CD14-positive monocyte (primary cell): ENCODE measurements at regions not wholly inside any gene's neighbourhood (a gene's known extent, or its start where the extent isn't known, plus 50 kb on each side); places are given as distances from the start of the nearest gene placed in this dataset.

ENCODE experiments used
- DNase-seq, 3 donors: peaks; one replicate each; pipeline ENCODE4 v3.0.0-alpha.2; 2011 to 2022
- H2AFZ ChIP-seq: 2 replicates; pipeline ENCODE4 v1.6.0; 2012; ENCODE audit warnings: mild to moderate bottlenecking, low read depth, low read length, inconsistent platforms; ENCODE audit not compliant: insufficient read depth, poor library complexity, severe bottlenecking
- H3K27ac ChIP-seq, 2 donors: 1 replicate in 1 of 2; 2 replicates in 1 of 2; pipeline ENCODE4 v1.5.1; 2012 to 2013; ENCODE audit warnings: low read length in 2 of 2, control low read depth in 1 of 2, inconsistent platforms in 1 of 2, low read depth in 1 of 2, mild to moderate bottlenecking in 1 of 2
- H3K27me3 ChIP-seq, 2 donors: one replicate each; pipeline versions ENCODE4 v1.6.0 to v1.6.1; 2011 to 2013; ENCODE audit warnings: low read length in 2 of 2; ENCODE audit not compliant: control insufficient read depth in 2 of 2, insufficient read depth in 2 of 2
- H3K36me3 ChIP-seq, 2 donors: replicated peaks in 1 of 2; 1 replicate in 1 of 2; 2 replicates in 1 of 2; pipeline versions ENCODE4 v1.5.1 to v1.6.1; 2012 to 2013; ENCODE audit warnings: low read length in 2 of 2, control low read depth in 1 of 2, inconsistent platforms in 1 of 2, mild to moderate bottlenecking in 1 of 2; ENCODE audit not compliant: insufficient read depth in 2 of 2, control insufficient read depth in 1 of 2
- H3K4me1 ChIP-seq, 2 donors: 1 replicate in 1 of 2; 2 replicates in 1 of 2; pipeline versions ENCODE4 v1.5.1 to v1.6.1; 2012 to 2013; ENCODE audit warnings: low read length in 2 of 2, control low read depth in 1 of 2, inconsistent platforms in 1 of 2, mild to moderate bottlenecking in 1 of 2, moderate library complexity in 1 of 2; ENCODE audit not compliant: insufficient read depth in 2 of 2, control insufficient read depth in 1 of 2
- H3K4me2 ChIP-seq: replicated peaks from 2 replicates; pipeline ENCODE3; 2012; ENCODE audit warnings: low read length, moderate library complexity, mild to moderate bottlenecking; ENCODE audit not compliant: poor library complexity, severe bottlenecking; ENCODE audit errors: extremely low read depth
- H3K4me3 ChIP-seq, 3 experiments: fragments of 200-600 bp in 1 of 3; sonication (generic) in 1 of 3; replicated peaks in 1 of 3; 1 replicate in 2 of 3; 2 replicates in 1 of 3; pipeline ENCODE4 v1.5.1; 2011 to 2013; ENCODE audit warnings: low read length in 3 of 3, mild to moderate bottlenecking in 3 of 3, control low read depth in 2 of 3, low read depth in 2 of 3, inconsistent platforms in 1 of 3, moderate library complexity in 1 of 3
- H3K79me2 ChIP-seq: 2 replicates; pipeline ENCODE4 v1.6.0; 2012; ENCODE audit warnings: mild to moderate bottlenecking, control low read depth, inconsistent platforms, low read length, moderate library complexity; ENCODE audit not compliant: insufficient read depth
- H3K9ac ChIP-seq: 2 replicates; pipeline ENCODE4 v1.6.0; 2017; ENCODE audit warnings: low read length, mild to moderate bottlenecking; ENCODE audit not compliant: insufficient read depth, poor library complexity, severe bottlenecking
- H3K9me3 ChIP-seq, 2 donors: replicated peaks in 1 of 2; 1 replicate in 1 of 2; 2 replicates in 1 of 2; pipeline versions ENCODE4 v1.5.1 to v1.6.1; 2012 to 2013; ENCODE audit warnings: low read length in 2 of 2, control low read depth in 1 of 2; ENCODE audit not compliant: control insufficient read depth in 1 of 2, insufficient read depth in 1 of 2
- H4K20me1 ChIP-seq: 2 replicates; pipeline ENCODE4 v1.6.0; 2012; ENCODE audit warnings: mild to moderate bottlenecking, low read length, control low read depth, moderate library complexity; ENCODE audit not compliant: insufficient read depth
- H3K27ac Mint-ChIP-seq, 7 donors: one replicate each; pipeline ENCODE4 v1.8.0; 2020; ENCODE audit warnings: mild to moderate bottlenecking in 7 of 7, mixed read lengths in 7 of 7, moderate library complexity in 6 of 7, inconsistent platforms in 2 of 7
- H3K27me3 Mint-ChIP-seq, 3 donors: one replicate each; pipeline ENCODE4 v1.8.0; 2021 to 2022; ENCODE audit warnings: low read depth in 3 of 3, mild to moderate bottlenecking in 3 of 3, mixed read lengths in 3 of 3, moderate library complexity in 3 of 3, inconsistent platforms in 1 of 3
- H3K36me3 Mint-ChIP-seq, 2 donors: one replicate each; pipeline ENCODE4 v1.8.0; 2020; ENCODE audit warnings: mixed read lengths in 2 of 2, inconsistent platforms in 1 of 2, mild to moderate bottlenecking in 1 of 2
- H3K4me1 Mint-ChIP-seq: one replicate; pipeline ENCODE4 v1.8.0; 2020; ENCODE audit warnings: mild to moderate bottlenecking, mixed read lengths
- H3K4me3 Mint-ChIP-seq, 2 donors: one replicate each; pipeline ENCODE4 v1.8.0; 2020; ENCODE audit warnings: mild to moderate bottlenecking in 2 of 2, mixed read lengths in 2 of 2, moderate library complexity in 1 of 2
- H3K9me3 Mint-ChIP-seq, 7 donors: one replicate each; pipeline ENCODE4 v1.8.0; 2020 to 2022; ENCODE audit warnings: mixed read lengths in 7 of 7, mild to moderate bottlenecking in 6 of 7, moderate library complexity in 6 of 7, inconsistent platforms in 2 of 7
- WGBS: methylation state at CpG from one replicate; pipeline ENCODE4 v1.1.5; 2013; ENCODE audit warnings: missing lambda C conversion rate; ENCODE audit not compliant: insufficient coverage; 5-methylcytosine and 5-hydroxymethylcytosine counted together
- intact Hi-C, 2 donors: fragments of 100-400 bp; cut with micrococcal nuclease; formaldehyde crosslinking; loops; one replicate each; pipeline versions ENCODE4 v1.15.0 to v1.15.1; 2023
- TF ChIP-seq, protein P1 (sequence below): fragments of 200-600 bp; IDR thresholded peaks from one replicate; pipeline ENCODE4 v1.8.0; 2022; ENCODE audit warnings: antibody characterized with exemption, mild to moderate bottlenecking

DNA sequence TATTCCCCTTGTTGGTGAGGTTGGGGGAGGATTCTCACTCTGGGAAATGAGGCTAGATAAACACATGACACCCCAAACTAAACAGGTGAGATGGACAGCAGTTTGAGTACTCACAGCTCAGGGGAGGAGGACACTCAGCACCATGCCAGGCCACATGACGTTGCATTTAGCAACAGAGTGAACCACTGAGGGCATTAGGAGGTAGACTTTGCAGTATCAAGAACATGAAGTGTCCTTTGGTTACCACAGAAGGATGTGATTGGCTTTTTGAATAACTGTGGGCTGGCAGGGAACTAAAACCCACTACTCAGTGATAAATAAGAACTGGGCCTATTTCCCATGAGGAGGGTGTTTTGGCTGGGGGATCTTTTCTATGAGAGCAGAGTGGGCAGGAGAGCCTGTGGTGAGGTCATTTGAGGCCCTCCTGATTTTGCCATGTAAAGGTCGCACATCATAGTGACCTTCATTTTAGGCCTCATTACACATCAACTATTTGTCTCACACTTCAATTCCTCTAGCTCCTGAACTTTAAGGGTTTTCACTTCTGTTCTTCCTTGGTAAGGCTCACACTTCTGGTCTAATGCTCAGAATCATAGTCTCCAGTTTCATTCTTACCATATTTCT, 89.8 kb upstream of the PRKD1 start:
- no peak overlapping the region for H3K4me3 ChIP-seq
- no peak for DNase-seq
- H3K9ac ChIP-seq, result no peak overlapping the region
- H3K4me2 ChIP-seq, result no peak overlapping the region
- 72% methylated on average over 2 of the region's 2 CpGs for WGBS
- H3K79me2 ChIP-seq, result no peaks in the 10 kb centered on the region
- no peaks in the 10 kb centered on the region for H3K4me1 Mint-ChIP-seq
- TF ChIP-seq, protein P1, sequence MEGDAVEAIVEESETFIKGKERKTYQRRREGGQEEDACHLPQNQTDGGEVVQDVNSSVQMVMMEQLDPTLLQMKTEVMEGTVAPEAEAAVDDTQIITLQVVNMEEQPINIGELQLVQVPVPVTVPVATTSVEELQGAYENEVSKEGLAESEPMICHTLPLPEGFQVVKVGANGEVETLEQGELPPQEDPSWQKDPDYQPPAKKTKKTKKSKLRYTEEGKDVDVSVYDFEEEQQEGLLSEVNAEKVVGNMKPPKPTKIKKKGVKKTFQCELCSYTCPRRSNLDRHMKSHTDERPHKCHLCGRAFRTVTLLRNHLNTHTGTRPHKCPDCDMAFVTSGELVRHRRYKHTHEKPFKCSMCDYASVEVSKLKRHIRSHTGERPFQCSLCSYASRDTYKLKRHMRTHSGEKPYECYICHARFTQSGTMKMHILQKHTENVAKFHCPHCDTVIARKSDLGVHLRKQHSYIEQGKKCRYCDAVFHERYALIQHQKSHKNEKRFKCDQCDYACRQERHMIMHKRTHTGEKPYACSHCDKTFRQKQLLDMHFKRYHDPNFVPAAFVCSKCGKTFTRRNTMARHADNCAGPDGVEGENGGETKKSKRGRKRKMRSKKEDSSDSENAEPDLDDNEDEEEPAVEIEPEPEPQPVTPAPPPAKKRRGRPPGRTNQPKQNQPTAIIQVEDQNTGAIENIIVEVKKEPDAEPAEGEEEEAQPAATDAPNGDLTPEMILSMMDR, result no peak
- H4K20me1 ChIP-seq, result no peaks in the 10 kb centered on the region
- intact Hi-C loops, result no loop called here
- no peak overlapping the region for H3K27ac ChIP-seq
- no peak overlapping the region for H2AFZ ChIP-seq
- H3K36me3 Mint-ChIP-seq, result no peaks in the 10 kb centered on the region
- peaks cover 0 to 3% (median 1%) of the 10 kb centered on the region in 7 donors for H3K9me3 Mint-ChIP-seq
- H3K27ac Mint-ChIP-seq, result no peak overlapping the region
- no peak overlapping the region for H3K4me3 Mint-ChIP-seq
- no peaks in the 10 kb centered on the region for H3K9me3 ChIP-seq
- H3K27me3 Mint-ChIP-seq, result peaks cover 0 to 3% (median 0%) of the 10 kb centered on the region in 3 donors
- no peaks in the 10 kb centered on the region for H3K36me3 ChIP-seq
- H3K27me3 ChIP-seq, result no peaks in the 10 kb centered on the region
- H3K4me1 ChIP-seq, result no peaks in the 10 kb centered on the region

- Histone ChIP-seq H4K20me1 (no peaks in the 10 kb centered on the region), H2AFZ (no peak overlapping the region), H3K27me3 (no peaks in the 10 kb centered on the region), H3K79me2 (no peaks in the 10 kb centered on the region), H3K4me2 (no peak overlapping the region), H3K27ac (no peak overlapping the region), H3K9me3 (peaks cover 0 to 4% of the 10 kb centered on the region in 2 donors), H3K36me3 (no peaks in the 10 kb centered on the region), H3K4me3 (no peak overlapping the region), H3K9ac (no peak overlapping the region), H3K4me1 (no peaks in the 10 kb centered on the region)
- H3K4me1 Mint-ChIP-seq, result no peaks in the 10 kb centered on the region
- no peaks in the 10 kb centered on the region for H3K36me3 Mint-ChIP-seq
- peaks cover 0 to 1% (median 0%) of the 10 kb centered on the region in 3 donors for H3K27me3 Mint-ChIP-seq
- no peak overlapping the region for H3K27ac Mint-ChIP-seq
- H3K9me3 Mint-ChIP-seq, result peaks cover 0 to 3% (median 2%) of the 10 kb centered on the region in 7 donors
- H3K4me3 Mint-ChIP-seq, result no peak overlapping the region
- DNase-seq, result no peak
- intact Hi-C loops, result no loop called here
- TF ChIP-seq, protein P1, result no peak
- no CpG with 5 or more reads among the region's 2 CpGs for WGBS
These were observed 92.6 kb upstream of the PRKD1 start for GRCh38 chr14:30020271-30020670.
